Adrenal gland (tissue), 9 donors: ENCODE measurements at regions not wholly inside any gene's neighbourhood (a gene's known extent, or its start where the extent isn't known, plus 50 kb on each side); places are given as distances from the start of the nearest gene placed in this dataset.

Experiments
- DNase-seq, 7 donors: peaks; one replicate each; pipeline ENCODE4 v3.0.0-alpha.2; 2019 to 2020
- H3K27ac ChIP-seq, 5 donors: fragments of 200-600 bp; sonication (generic) in 4 of 5; 1 replicate in 3 of 5; 2 replicates in 2 of 5; pipeline versions ENCODE4 v1.5.1 to v1.8.0; 2016 to 2020; ENCODE audit warnings: mild to moderate bottlenecking in 1 of 5
- H3K27me3 ChIP-seq: fragments of 200-600 bp; 2 replicates; pipeline ENCODE4 v1.8.0; 2021
- H3K36me3 ChIP-seq, 2 donors: fragments of 200-600 bp; replicated peaks in 1 of 2; 1 replicate in 1 of 2; 2 replicates in 1 of 2; pipeline versions ENCODE4 v1.5.1 to v1.8.0; 2018 to 2022
- H3K4me1 ChIP-seq, 2 donors: fragments of 200-600 bp; replicated peaks in 1 of 2; 1 replicate in 1 of 2; 2 replicates in 1 of 2; pipeline versions ENCODE4 v1.5.1 to v1.8.0; 2018 to 2021
- H3K4me3 ChIP-seq, 4 donors: fragments of 200-600 bp; sonication (generic) in 3 of 4; one replicate each; pipeline ENCODE4 v1.5.1; 2016 to 2018
- H3K9me3 ChIP-seq, 3 donors: fragments of 200-600 bp; sonication (generic) in 1 of 3; replicated peaks in 1 of 3; 1 replicate in 2 of 3; 2 replicates in 1 of 3; pipeline versions ENCODE4 v1.5.1 to v1.8.0; 2016 to 2021
- POLR2A ChIP-seq, 2 donors: fragments of 450-650 bp; IDR thresholded peaks; one replicate each; pipeline ENCODE4 v1.6.1; 2017; ENCODE audit warnings: antibody characterized with exemption in 2 of 2, mild to moderate bottlenecking in 2 of 2, moderate library complexity in 1 of 2
- WGBS, 4 donors: extraction: QIAGEN DNeasy Blood & Tissue Kit in 2 of 4; methylation state at CpG; one replicate each; pipeline versions ENCODE4 v1.1.5 to v1.1.7; 2013 to 2017; 5-methylcytosine and 5-hydroxymethylcytosine counted together
- intact Hi-C, 2 donors: fragments of 100-400 bp; cut with DNase I; formaldehyde crosslinking; loops; one replicate each; pipeline versions ENCODE4 v1.14.1 to v1.15.0; 2022 to 2023
- TF ChIP-seq, protein P1 (sequence below), 6 experiments: fragments of 450-650 bp in 4 of 6; fragments of 200-600 bp in 2 of 6; sonication (generic) in 1 of 6; IDR thresholded peaks; 1 replicate in 5 of 6; 2 replicates in 1 of 6; pipeline versions ENCODE4 v1.5.1 to v1.8.0; 2016 to 2021; ENCODE audit warnings: antibody characterized with exemption in 6 of 6, mild to moderate bottlenecking in 2 of 6, moderate library complexity in 1 of 6
- donor health status: healthy with polysubstance abuse.
- donor health status: Bipolar disorder and iron deficiency.
- donor health status: DM: yes; HTN: yes; CAD: no.
- donor health status: DM: no; HTN: no; CAD: no.
- donor health status: DM: no; HTN: no; CAD: no.

DNA sequence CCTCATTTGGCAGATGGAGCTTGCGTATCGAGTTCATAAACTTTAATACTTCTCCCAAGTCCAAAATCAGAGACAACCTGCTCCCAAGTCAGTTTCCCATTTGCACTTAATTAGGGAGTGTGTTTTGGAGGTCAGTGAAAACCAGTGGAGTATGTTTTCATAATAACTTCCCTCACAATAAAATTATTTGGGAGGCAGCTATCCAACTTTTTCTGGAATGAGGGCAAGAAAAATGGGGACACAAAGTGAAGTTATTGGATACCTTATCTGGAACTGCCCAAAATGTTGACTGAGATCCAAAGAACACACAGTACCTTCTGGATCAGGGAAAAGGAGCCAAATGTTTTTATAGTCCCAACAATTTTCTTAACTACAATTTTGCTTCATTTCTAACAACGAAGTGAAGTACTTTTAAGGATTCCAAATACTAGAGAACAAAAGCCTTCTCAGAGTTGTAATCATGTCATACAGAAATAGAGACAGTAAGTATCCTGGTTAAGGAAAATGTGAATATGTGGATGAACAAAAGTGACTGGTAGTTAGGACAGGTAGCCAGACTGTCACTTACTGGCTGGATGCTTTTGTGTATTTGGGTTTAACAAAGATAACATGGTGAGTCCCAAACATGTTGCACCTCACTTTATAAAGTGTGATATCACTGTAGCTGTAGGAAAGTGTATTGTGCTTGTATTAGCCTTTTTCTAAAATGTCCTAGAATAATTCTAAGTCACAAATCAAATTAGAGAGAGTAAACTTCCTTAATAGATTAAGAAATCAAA is 325.0 kb downstream of the HLX start:
- Histone ChIP-seq H3K27ac (no peak overlapping the region), H3K4me1 (no peaks in the 10 kb centered on the region), H3K4me3 (no peak overlapping the region), H3K36me3 (no peaks in the 10 kb centered on the region), H3K27me3 (no peaks in the 10 kb centered on the region), H3K9me3 (no peaks in the 10 kb centered on the region)
- WGBS, 4 donors = 60 to 75% (median 63%) methylated on average over 3 of the region's 3 CpGs
- intact Hi-C loops = loop anchor here (5.0 to 10.0 kb wide), 2 partner anchors 319 to 332 kb away; no protein-coding TSS in a partner anchor
- DNase-seq = no peak
- TF ChIP-seq, protein P1, sequence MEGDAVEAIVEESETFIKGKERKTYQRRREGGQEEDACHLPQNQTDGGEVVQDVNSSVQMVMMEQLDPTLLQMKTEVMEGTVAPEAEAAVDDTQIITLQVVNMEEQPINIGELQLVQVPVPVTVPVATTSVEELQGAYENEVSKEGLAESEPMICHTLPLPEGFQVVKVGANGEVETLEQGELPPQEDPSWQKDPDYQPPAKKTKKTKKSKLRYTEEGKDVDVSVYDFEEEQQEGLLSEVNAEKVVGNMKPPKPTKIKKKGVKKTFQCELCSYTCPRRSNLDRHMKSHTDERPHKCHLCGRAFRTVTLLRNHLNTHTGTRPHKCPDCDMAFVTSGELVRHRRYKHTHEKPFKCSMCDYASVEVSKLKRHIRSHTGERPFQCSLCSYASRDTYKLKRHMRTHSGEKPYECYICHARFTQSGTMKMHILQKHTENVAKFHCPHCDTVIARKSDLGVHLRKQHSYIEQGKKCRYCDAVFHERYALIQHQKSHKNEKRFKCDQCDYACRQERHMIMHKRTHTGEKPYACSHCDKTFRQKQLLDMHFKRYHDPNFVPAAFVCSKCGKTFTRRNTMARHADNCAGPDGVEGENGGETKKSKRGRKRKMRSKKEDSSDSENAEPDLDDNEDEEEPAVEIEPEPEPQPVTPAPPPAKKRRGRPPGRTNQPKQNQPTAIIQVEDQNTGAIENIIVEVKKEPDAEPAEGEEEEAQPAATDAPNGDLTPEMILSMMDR (IDR thresholded peaks at IDR 0.05) = no peak
- no peak for TF ChIP-seq POLR2A (IDR thresholded peaks at IDR 0.05)

DNA sequence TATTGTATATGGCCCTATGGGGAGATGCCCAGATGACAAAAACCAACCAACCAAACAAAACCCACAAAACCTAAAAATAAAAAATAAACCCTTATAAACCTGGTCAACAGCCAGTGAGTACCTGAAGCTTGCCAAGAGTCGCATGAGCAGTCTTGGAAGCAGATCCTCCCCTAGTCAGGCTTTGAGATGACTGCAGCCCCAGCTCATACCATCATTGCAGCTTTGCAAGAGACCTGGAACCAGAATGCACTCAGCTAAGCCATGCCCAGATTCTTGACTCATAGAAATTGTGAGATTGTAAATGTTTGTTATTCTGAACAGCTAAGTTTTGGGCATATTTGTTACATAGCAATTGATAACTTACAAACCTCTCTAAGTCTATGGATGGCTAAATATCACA is 326.8 kb downstream of the HLX start:
- no peaks in the 10 kb centered on the region for H3K4me1 ChIP-seq
- H3K36me3 ChIP-seq = no peaks in the 10 kb centered on the region
- intact Hi-C loops = loop anchor here in 1 of 2 donors (10.0 kb wide), 1 partner anchor 321 kb away; no protein-coding TSS in a partner anchor
- H3K27me3 ChIP-seq = no peaks in the 10 kb centered on the region
- DNase-seq = no peak
- 63 to 82% (median 74%) methylated on average over 1 of the region's 1 CpG for WGBS, 4 donors
- no peak overlapping the region for H3K4me3 ChIP-seq
- no peak overlapping the region for H3K27ac ChIP-seq
- no peaks in the 10 kb centered on the region for H3K9me3 ChIP-seq
- no peak for TF ChIP-seq POLR2A (IDR thresholded peaks at IDR 0.05)
- TF ChIP-seq, protein P1 (IDR thresholded peaks at IDR 0.05) = no peak

DNA sequence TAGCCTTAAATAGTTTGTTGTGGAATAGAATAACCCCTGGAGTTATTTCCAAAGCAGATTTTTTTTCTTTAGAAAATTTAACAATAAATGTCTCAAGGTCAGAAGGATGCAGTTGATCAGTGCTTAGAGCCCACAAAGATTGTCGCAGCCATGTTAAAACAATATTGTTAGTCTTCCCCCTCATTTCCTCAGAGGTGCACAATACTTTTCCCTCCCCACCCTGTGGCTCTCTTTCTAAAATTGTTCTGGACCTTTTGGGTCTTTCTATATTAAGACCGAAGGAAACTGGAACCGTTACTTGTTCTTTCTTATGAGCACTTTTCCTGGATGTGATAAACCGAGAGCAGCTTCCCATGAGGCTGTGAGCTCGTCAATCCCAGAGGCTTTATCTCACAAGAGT is 333.7 kb downstream of the HLX start:
- DNase-seq = no peak
- no peak overlapping the region for H3K27ac ChIP-seq
- intact Hi-C loops = no loop called here
- TF ChIP-seq, protein P1 (IDR thresholded peaks at IDR 0.05) = no peak
- TF ChIP-seq POLR2A (IDR thresholded peaks at IDR 0.05) = no peak
- no peaks in the 10 kb centered on the region for H3K36me3 ChIP-seq
- no peaks in the 10 kb centered on the region for H3K4me1 ChIP-seq
- H3K9me3 ChIP-seq = no peaks in the 10 kb centered on the region
- no peak overlapping the region for H3K4me3 ChIP-seq
- 53 to 68% (median 64%) methylated on average over 5 of the region's 5 CpGs for WGBS, 4 donors
- H3K27me3 ChIP-seq = no peaks in the 10 kb centered on the region

DNA sequence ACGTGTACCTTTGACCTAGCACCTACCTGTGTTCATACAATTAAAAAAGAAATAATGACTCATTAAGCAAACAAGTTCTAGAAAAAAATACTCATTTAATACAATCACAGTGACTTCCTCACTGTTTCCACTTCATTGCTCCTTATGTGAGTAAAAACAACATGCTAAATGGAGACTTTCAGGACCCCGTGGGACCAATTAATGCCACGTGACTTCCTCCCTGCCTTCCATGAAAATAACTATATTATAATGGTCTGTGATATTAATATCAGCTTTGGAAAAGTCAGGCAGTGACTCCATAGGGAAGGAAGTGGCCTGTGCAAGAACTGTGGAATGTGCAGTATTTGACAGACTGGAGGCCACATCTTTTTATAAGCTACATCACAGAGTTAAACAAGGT is 337.8 kb downstream of the HLX start:
- no peaks in the 10 kb centered on the region for H3K9me3 ChIP-seq
- no peaks in the 10 kb centered on the region for H3K4me1 ChIP-seq
- no peak overlapping the region for H3K27ac ChIP-seq
- 21 to 31% (median 30%) methylated on average over 3 of the region's 3 CpGs for WGBS, 4 donors
- intact Hi-C loops = no loop called here
- no peak overlapping the region for H3K4me3 ChIP-seq
- H3K36me3 ChIP-seq = no peaks in the 10 kb centered on the region
- TF ChIP-seq, protein P1 (IDR thresholded peaks at IDR 0.05) = no peak
- no peak for TF ChIP-seq POLR2A (IDR thresholded peaks at IDR 0.05)
- no peak for DNase-seq
- no peaks in the 10 kb centered on the region for H3K27me3 ChIP-seq
